T-cell (primary cell): ENCODE measurements at regions not wholly inside any gene's neighbourhood (a gene's known extent, or its start where the extent isn't known, plus 50 kb on each side); places are given as distances from the start of the nearest gene placed in this dataset.
"Not testable (repeated sequence)": the region's sequence is repeated elsewhere in the genome, so short reads cannot be mapped to it uniquely, and the experiment has no call there.

Experiments
- ATAC-seq, 4 experiments: fragments of 200-7000 bp in 3 of 4; fragments of 150-1000 bp in 1 of 4; cut with Tn5 transposase; replicated peaks in 1 of 4; 1 replicate in 3 of 4; 2 replicates in 1 of 4; pipeline ENCODE4 v1.10.0; 2021; ENCODE audit warnings: moderate library complexity in 3 of 4, mild to moderate bottlenecking in 2 of 4, moderate number of reproducible peaks in 1 of 4
- CTCF ChIA-PET, 2 donors: fragments of 300-600 bp; sonication (Branson Sonifier 250); formaldehyde crosslinking; loops; one replicate each; lab custom pipeline; 2022; ENCODE audit warnings: antibody characterized with exemption in 2 of 2; lab: Charles Lee
- POLR2A ChIA-PET, 2 donors: fragments of 300-600 bp; sonication (Branson Sonifier 250); formaldehyde crosslinking; loops; one replicate each; lab custom pipeline; 2022; ENCODE audit warnings: antibody characterized with exemption in 2 of 2; lab: Charles Lee
- DNase-seq, 35 experiments: peaks; one replicate each; pipeline versions ENCODE4 v3.0.0 to v3.0.0-alpha.2; 2013 to 2023
- H3K27ac ChIP-seq: one replicate; pipeline ENCODE4 v1.5.1; 2013; ENCODE audit warnings: low read length
- H3K27me3 ChIP-seq, 2 experiments: replicated peaks in 1 of 2; 1 replicate in 1 of 2; 2 replicates in 1 of 2; pipeline versions ENCODE4 v1.6.1 to v1.7.0; 2013; ENCODE audit warnings: low read length in 1 of 2, mixed read lengths in 1 of 2; ENCODE audit not compliant: control insufficient read depth in 2 of 2, insufficient read depth in 2 of 2; ENCODE audit errors: extremely low read depth in 1 of 2
- H3K36me3 ChIP-seq, 2 donors: 1 replicate in 1 of 2; 2 replicates in 1 of 2; pipeline versions ENCODE4 v1.6.1 to v1.7.0; 2013; ENCODE audit warnings: low read length in 1 of 2; ENCODE audit not compliant: control insufficient read depth in 2 of 2, insufficient read depth in 1 of 2; ENCODE audit errors: extremely low read depth in 1 of 2
- H3K4me1 ChIP-seq, 2 experiments: 1 replicate in 1 of 2; 2 replicates in 1 of 2; pipeline versions ENCODE4 v1.6.1 to v1.7.0; 2013; ENCODE audit warnings: low read length in 2 of 2, mixed read lengths in 1 of 2; ENCODE audit not compliant: insufficient read depth in 2 of 2, control insufficient read depth in 1 of 2; ENCODE audit errors: extremely low read depth in 1 of 2
- H3K4me3 ChIP-seq, 2 donors: 1 replicate in 1 of 2; 2 replicates in 1 of 2; pipeline versions ENCODE4 v1.5.1 to v1.7.0; 2013; ENCODE audit warnings: mild to moderate bottlenecking in 2 of 2, low read length in 1 of 2, moderate library complexity in 1 of 2; ENCODE audit not compliant: control insufficient read depth in 1 of 2; ENCODE audit errors: extremely low read depth in 1 of 2
- H3K9me3 ChIP-seq: 2 replicates; pipeline ENCODE4 v1.7.0; 2013
- H3K27ac Mint-ChIP-seq, 2 donors: one replicate each; pipeline ENCODE4 v1.8.0; 2020 to 2021; ENCODE audit warnings: mild to moderate bottlenecking in 2 of 2, mixed read lengths in 2 of 2
- H3K27me3 Mint-ChIP-seq, 2 donors: one replicate each; pipeline ENCODE4 v1.8.0; 2021 to 2022; ENCODE audit warnings: mixed read lengths in 2 of 2
- H3K36me3 Mint-ChIP-seq: one replicate; pipeline ENCODE4 v1.8.0; 2021; ENCODE audit warnings: mixed read lengths
- H3K4me1 Mint-ChIP-seq, 3 donors: one replicate each; pipeline ENCODE4 v1.8.0; 2020 to 2022; ENCODE audit warnings: mixed read lengths in 3 of 3, mild to moderate bottlenecking in 1 of 3
- H3K4me3 Mint-ChIP-seq, 3 donors: one replicate each; pipeline ENCODE4 v1.8.0; 2020 to 2022; ENCODE audit warnings: mild to moderate bottlenecking in 3 of 3, mixed read lengths in 3 of 3, moderate library complexity in 3 of 3
- H3K9me3 Mint-ChIP-seq, 3 donors: one replicate each; pipeline ENCODE4 v1.8.0; 2020 to 2022; ENCODE audit warnings: mixed read lengths in 3 of 3
- WGBS: methylation state at CpG from one replicate; pipeline ENCODE4 v1.1.5; 2013; ENCODE audit warnings: missing lambda C conversion rate; ENCODE audit not compliant: insufficient coverage; 5-methylcytosine and 5-hydroxymethylcytosine counted together

DNA sequence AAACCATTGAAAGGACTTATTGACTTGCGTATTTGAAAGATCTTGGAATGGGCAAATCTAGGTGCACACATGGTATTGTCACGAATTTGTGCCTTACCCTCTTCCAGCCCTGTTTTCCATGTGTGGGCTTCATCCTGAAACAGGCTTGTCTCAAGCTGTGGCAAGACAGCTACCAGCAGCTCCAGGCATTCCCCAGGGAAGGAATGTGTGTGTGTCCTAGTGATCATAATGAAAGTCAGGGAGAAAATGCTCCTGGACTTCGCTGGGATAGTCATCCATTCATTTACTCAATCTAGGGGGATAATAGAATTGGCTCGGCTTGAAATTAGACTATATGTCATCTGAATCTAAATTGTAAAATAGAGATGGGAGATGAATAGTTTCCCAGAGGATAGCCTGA lies 676.2 kb downstream of the CBLN4 start:
- Histone ChIP-seq H3K27me3 (no peaks in the 10 kb centered on the region), H3K36me3 (no peaks in the 10 kb centered on the region), H3K27ac (no peak overlapping the region), H3K4me1 (no peaks in the 10 kb centered on the region), H3K4me3 (no peak overlapping the region), H3K9me3 (no peaks in the 10 kb centered on the region)
- Mint-ChIP-seq H3K4me3 (no peak overlapping the region), H3K9me3 (peaks cover 4 to 28% (median 15%) of the 10 kb centered on the region in 3 donors), H3K36me3 (no peaks in the 10 kb centered on the region), H3K4me1 (no peaks in the 10 kb centered on the region), H3K27me3 (no peaks in the 10 kb centered on the region), H3K27ac (no peak overlapping the region)
- ATAC-seq (no peak), DNase-seq (no peak)
- POLR2A ChIA-PET, result no interaction called here
- WGBS, result 90% methylated on average over 2 of the region's 4 CpGs
- CTCF ChIA-PET, result no interaction called here

- Mint-ChIP-seq H3K4me3 (no peak overlapping the region), H3K9me3 (peaks cover 10 to 20% (median 14%) of the 10 kb centered on the region in 3 donors), H3K27ac (no peak overlapping the region), H3K27me3 (no peaks in the 10 kb centered on the region), H3K4me1 (no peaks in the 10 kb centered on the region), H3K36me3 (no peaks in the 10 kb centered on the region)
- no peak overlapping the region for H3K27ac ChIP-seq
- no peaks in the 10 kb centered on the region for H3K36me3 ChIP-seq
- H3K4me1 ChIP-seq, result no peaks in the 10 kb centered on the region
- CTCF ChIA-PET, result no interaction called here
- no peaks in the 10 kb centered on the region for H3K9me3 ChIP-seq
- H3K4me3 ChIP-seq, result no peak overlapping the region
- DNase-seq (no peak), ATAC-seq (no peak)
- no peaks in the 10 kb centered on the region for H3K27me3 ChIP-seq
- 57% methylated on average over 1 of the region's 2 CpGs for WGBS
- POLR2A ChIA-PET, result no interaction called here
These were observed 682.6 kb downstream of the CBLN4 start for GRCh38 chr20:55322745-55323144.

- POLR2A ChIA-PET, result no interaction called here
These were observed 688.6 kb downstream of the CBLN4 start for GRCh38 chr20:55316753-55317152.

DNA sequence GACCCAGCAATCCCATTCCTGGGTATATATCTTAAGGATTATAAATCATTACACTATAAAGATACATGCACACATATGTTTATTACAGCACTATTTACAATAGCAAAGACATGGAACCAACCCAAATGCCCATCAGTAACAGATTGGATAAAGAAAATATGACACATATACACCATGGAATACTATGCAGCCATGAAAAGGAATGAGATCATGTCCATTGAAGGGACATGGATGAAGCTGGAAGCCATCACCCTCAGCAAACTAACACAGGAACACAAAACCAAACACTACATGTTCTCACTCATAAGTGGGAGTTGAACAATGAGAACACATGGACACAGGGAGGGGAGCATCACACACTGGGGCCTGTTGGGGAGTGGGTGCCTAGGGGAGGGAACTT lies 694.5 kb downstream of the CBLN4 start:
- H3K36me3 Mint-ChIP-seq, H3K27me3 ChIP-seq, H3K36me3 ChIP-seq, H3K27me3 Mint-ChIP-seq, H3K9me3 ChIP-seq, H3K27ac ChIP-seq, H3K4me1 Mint-ChIP-seq, ATAC-seq, H3K4me3 Mint-ChIP-seq, H3K27ac Mint-ChIP-seq, DNase-seq, POLR2A ChIA-PET, CTCF ChIA-PET, H3K4me3 ChIP-seq, H3K4me1 ChIP-seq: not testable (repeated sequence)
- H3K9me3 Mint-ChIP-seq, result peaks cover 21 to 28% (median 24%) of the 10 kb centered on the region in 3 donors

More at GRCh38 chr20:55316753-55317152, 688.6 kb downstream of the CBLN4 start:
- Histone ChIP-seq H3K4me3 (no peak overlapping the region), H3K27ac (no peak overlapping the region), H3K27me3 (no peaks in the 10 kb centered on the region), H3K4me1 (no peaks in the 10 kb centered on the region), H3K9me3 (no peaks in the 10 kb centered on the region), H3K36me3 (no peaks in the 10 kb centered on the region)
- Mint-ChIP-seq H3K9me3 (peaks cover 10 to 17% (median 15%) of the 10 kb centered on the region in 3 donors), H3K4me3 (no peak overlapping the region), H3K4me1 (no peaks in the 10 kb centered on the region), H3K27me3 (peaks cover 0 to 2% of the 10 kb centered on the region in 2 donors), H3K36me3 (no peaks in the 10 kb centered on the region), H3K27ac (no peak overlapping the region)
- no CpG with 5 or more reads among the region's 1 CpG for WGBS
- DNase-seq (no peak), ATAC-seq (no peak)
- CTCF ChIA-PET, result no interaction called here

GRCh38 chr20:55291261-55291660 lies 714.1 kb downstream of the CBLN4 start:
- H3K36me3 ChIP-seq, result no peaks in the 10 kb centered on the region
- no peaks in the 10 kb centered on the region for H3K27me3 ChIP-seq
- Mint-ChIP-seq H3K4me1 (no peaks in the 10 kb centered on the region), H3K27ac (no peak overlapping the region), H3K36me3 (no peaks in the 10 kb centered on the region), H3K27me3 (no peaks in the 10 kb centered on the region), H3K4me3 (no peak overlapping the region), H3K9me3 (peaks cover 4 to 13% (median 11%) of the 10 kb centered on the region in 3 donors)
- POLR2A ChIA-PET, result no interaction called here
- DNase-seq, result no peak
- H3K27ac ChIP-seq, result no peak overlapping the region
- CTCF ChIA-PET, result no interaction called here
- WGBS, result no CpG with 5 or more reads among the region's 1 CpG
- H3K4me1 ChIP-seq, result no peaks in the 10 kb centered on the region
- no peak overlapping the region for H3K4me3 ChIP-seq
- peaks cover 2% of the 10 kb centered on the region for H3K9me3 ChIP-seq
- no peak for ATAC-seq

DNA sequence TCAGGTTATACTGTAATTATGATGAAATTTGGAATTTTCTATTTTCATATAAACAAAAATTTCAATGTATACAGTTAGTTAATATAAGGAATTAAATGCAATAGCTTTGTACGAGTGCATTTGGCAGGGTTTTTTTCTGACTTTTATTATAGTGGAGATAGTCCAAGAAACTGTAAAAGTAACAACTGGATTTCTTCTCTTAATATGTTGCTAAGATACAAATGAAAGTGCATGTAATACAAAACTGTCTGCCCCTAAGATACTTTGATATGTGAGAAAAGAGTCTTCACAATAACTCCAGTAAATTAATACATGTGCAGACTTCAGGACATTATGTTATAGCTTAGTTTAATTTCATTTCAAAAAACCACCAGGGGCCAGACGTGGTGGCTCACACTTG lies 721.4 kb downstream of the CBLN4 start:
- no peak overlapping the region for H3K27ac Mint-ChIP-seq
- no peaks in the 10 kb centered on the region for H3K9me3 ChIP-seq
- ChIA-PET CTCF (no interaction called here), POLR2A (no interaction called here)
- H3K4me1 ChIP-seq, result no peaks in the 10 kb centered on the region
- no peaks in the 10 kb centered on the region for H3K4me1 Mint-ChIP-seq
- DNase-seq (no peak), ATAC-seq (no peak)
- no peak overlapping the region for H3K27ac ChIP-seq
- H3K9me3 Mint-ChIP-seq, result peaks cover 16 to 23% (median 19%) of the 10 kb centered on the region in 3 donors
- no peaks in the 10 kb centered on the region for H3K27me3 ChIP-seq
- H3K4me3 Mint-ChIP-seq, result no peak overlapping the region
- no peaks in the 10 kb centered on the region for H3K27me3 Mint-ChIP-seq
- H3K36me3 ChIP-seq, result no peaks in the 10 kb centered on the region
- no CpG with 5 or more reads among the region's 2 CpGs for WGBS
- no peak overlapping the region for H3K4me3 ChIP-seq
- no peaks in the 10 kb centered on the region for H3K36me3 Mint-ChIP-seq

GRCh38 chr20:55273149-55273548 lies 732.2 kb downstream of the CBLN4 start:
- ChIA-PET CTCF (no interaction called here), POLR2A (no interaction called here)
- Histone ChIP-seq H3K9me3 (no peaks in the 10 kb centered on the region), H3K4me3 (no peak overlapping the region), H3K27ac (no peak overlapping the region), H3K27me3 (no peaks in the 10 kb centered on the region), H3K4me1 (no peaks in the 10 kb centered on the region), H3K36me3 (no peaks in the 10 kb centered on the region)
- peaks cover 19 to 25% (median 19%) of the 10 kb centered on the region in 3 donors for H3K9me3 Mint-ChIP-seq
- no peak for DNase-seq
- H3K27me3 Mint-ChIP-seq, result peaks cover 0 to 2% of the 10 kb centered on the region in 2 donors
- no peak for ATAC-seq
- H3K4me1 Mint-ChIP-seq, result no peaks in the 10 kb centered on the region
- H3K27ac Mint-ChIP-seq, result no peak overlapping the region
- H3K36me3 Mint-ChIP-seq, result no peaks in the 10 kb centered on the region
- no peak overlapping the region for H3K4me3 Mint-ChIP-seq
